IPS-NIHi7 (cell line): ENCODE measurements at regions not wholly inside any gene's neighbourhood (a gene's known extent, or its start where the extent isn't known, plus 50 kb on each side); places are given as distances from the start of the nearest gene placed in this dataset.

ENCODE experiments used
- DNase-seq: peaks from one replicate; pipeline ENCODE4 v3.0.0; 2012; ENCODE audit warnings: mixed read lengths; ENCODE audit errors: extremely low spot score

GRCh38 chr7:97623333-97623732, 108.6 kb upstream of the TAC1 start:
- no peak for DNase-seq

GRCh38 chr7:97630116-97630515, 101.8 kb upstream of the TAC1 start:
- DNase-seq, result no peak

- no peak for DNase-seq
Measured at GRCh38 chr7:97635622-97636021, 96.3 kb upstream of the TAC1 start.

- peak; percentile 39 for DNase-seq
Measured at GRCh38 chr7:97639036-97639435, 92.8 kb upstream of the TAC1 start.

GRCh38 chr7:97659363-97660045, 72.4 kb upstream of the TAC1 start:
- no peak for DNase-seq

GRCh38 chr7:97667359-97667758, 64.5 kb upstream of the TAC1 start:
- no peak for DNase-seq

GRCh38 chr7:97671571-97671970, 60.3 kb upstream of the TAC1 start:
- DNase-seq, result no peak

GRCh38 chr7:97680622-97681021, 51.3 kb upstream of the TAC1 start:
- DNase-seq, result no peak
